Neural cell (in vitro differentiated cells): ENCODE measurements at regions not wholly inside any gene's neighbourhood (a gene's known extent, or its start where the extent isn't known, plus 50 kb on each side); places are given as distances from the start of the nearest gene placed in this dataset.

ENCODE experiments used
- CTCF ChIP-seq: fragments of 450-650 bp; IDR thresholded peaks from 2 replicates; pipeline ENCODE4 v1.5.1; 2014; ENCODE audit warnings: antibody characterized with exemption, mild to moderate bottlenecking, moderate library complexity; ENCODE audit not compliant: poor library complexity, severe bottlenecking
- EZH2 ChIP-seq: fragments of 200-600, 300-800 bp; shearing (Covaris generic), sonication (generic); IDR thresholded peaks from 2 replicates; pipeline ENCODE4 v1.6.1; 2014; ENCODE audit warnings: antibody characterized with exemption, low read length, borderline replicate concordance, mild to moderate bottlenecking; ENCODE audit not compliant: insufficient read depth, poor library complexity, severe bottlenecking
- POLR2AphosphoS5 ChIP-seq: IDR thresholded peaks from 2 replicates; pipeline ENCODE4 v1.6.1; 2012

- TF ChIP-seq CTCF (no peak), POLR2AphosphoS5 (no peak), EZH2 (no peak)
Observed at GRCh38 chr13:44868397-44868796, 120.9 kb downstream of the NUFIP1 start.
